ENCODE measurements at regions not wholly inside any gene's neighbourhood (a gene's known extent, or its start where the extent isn't known, plus 50 kb on each side); places are given as distances from the start of the nearest gene placed in this dataset.

DNA sequence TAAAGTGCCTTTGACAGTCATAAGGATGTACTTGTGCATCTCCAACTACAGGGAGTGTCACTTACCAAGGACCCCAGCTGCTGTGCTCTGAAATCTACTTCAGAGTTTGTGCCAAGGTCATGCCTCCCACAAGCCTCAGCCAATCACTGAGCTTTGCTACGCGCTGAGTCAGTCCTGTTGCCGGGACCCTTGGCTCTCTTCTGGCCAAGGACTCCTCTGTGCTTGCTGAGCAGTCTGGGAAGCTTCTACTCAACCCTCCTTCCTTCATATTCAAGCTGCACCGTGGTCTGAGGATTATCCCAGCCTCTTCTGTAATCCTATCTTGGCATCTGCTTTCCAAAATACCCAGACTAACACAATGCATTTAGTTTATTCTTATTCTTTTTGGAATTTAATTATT lies 398.9 kb upstream of the FANCL start:
- Histone ChIP-seq H2AFZ (ENCODE audit: low read depth, low read length) (no peak overlapping the region), H3F3A (ENCODE audit: insufficient read depth, low read length, poor library complexity, severe bottlenecking) (no peaks in the 10 kb centered on the region), H3K4me3 (ENCODE audit: low read length) (no peak overlapping the region), H4K20me1 (ENCODE audit: insufficient read depth) (no peaks in the 10 kb centered on the region), H3K4me2 (ENCODE audit: low read length) (no peak overlapping the region), H3K79me2 (replicated peaks; ENCODE audit: insufficient read depth, low read length) (no peaks in the 10 kb centered on the region), H3K9me3 (ENCODE audit: low read length) (no peaks in the 10 kb centered on the region), H3K36me3 (ENCODE audit: insufficient read depth, low read length) (no peaks in the 10 kb centered on the region), H3K9ac (ENCODE audit: low read length) (no peak overlapping the region), H3K27ac (ENCODE audit: low read length) (no peak overlapping the region), H3K27me3 (ENCODE audit: insufficient read depth, low read depth, low read length) (no peaks in the 10 kb centered on the region), H3K9me2 (ENCODE audit: insufficient read depth, low read length) (no peaks in the 10 kb centered on the region)
- TF ChIP-seq TAF1 (IDR thresholded peaks at IDR 0.05; ENCODE audit: low read depth) (no peak), RAD21 (conservative IDR thresholded peaks at IDR 0.05) (no peak)

DNA sequence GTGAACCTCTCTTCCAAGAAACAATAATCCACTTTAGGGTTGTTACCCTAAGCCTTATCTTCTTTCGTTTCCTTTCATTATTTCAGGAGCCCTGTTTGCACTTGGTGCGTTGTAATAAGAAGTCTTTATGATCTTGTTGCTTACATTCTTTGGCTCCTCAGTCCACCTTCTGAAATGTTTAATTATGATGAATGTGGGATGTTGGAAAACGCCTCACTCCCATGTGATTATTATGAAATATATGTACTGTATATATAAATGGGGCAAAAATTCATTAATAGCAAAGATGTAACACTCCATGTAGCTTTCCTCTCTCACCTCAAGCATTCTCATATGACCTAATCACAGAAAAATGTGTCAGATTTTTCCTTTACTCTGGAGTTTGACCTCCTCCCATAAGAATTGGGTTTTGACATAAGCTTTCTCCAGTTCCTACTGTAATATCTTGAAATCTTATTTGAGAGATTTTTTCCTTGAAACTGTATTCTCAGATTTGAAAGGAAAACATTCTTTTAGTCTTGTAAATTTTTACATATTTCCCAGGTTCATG lies 397.2 kb upstream of the FANCL start:
- Histone ChIP-seq H3K9me3 (ENCODE audit: low read length) (no peaks in the 10 kb centered on the region), H3K4me3 (ENCODE audit: low read length) (no peak overlapping the region), H3K9me2 (ENCODE audit: insufficient read depth, low read length) (no peaks in the 10 kb centered on the region), H3K4me2 (ENCODE audit: low read length) (no peak overlapping the region), H3F3A (ENCODE audit: insufficient read depth, low read length, poor library complexity, severe bottlenecking) (no peaks in the 10 kb centered on the region), H3K27me3 (ENCODE audit: insufficient read depth, low read depth, low read length) (no peaks in the 10 kb centered on the region), H3K36me3 (ENCODE audit: insufficient read depth, low read length) (no peaks in the 10 kb centered on the region), H2AFZ (ENCODE audit: low read depth, low read length) (no peak overlapping the region), H3K79me2 (replicated peaks; ENCODE audit: insufficient read depth, low read length) (no peaks in the 10 kb centered on the region), H3K27ac (ENCODE audit: low read length) (no peak overlapping the region), H4K20me1 (ENCODE audit: insufficient read depth) (no peaks in the 10 kb centered on the region), H3K9ac (ENCODE audit: low read length) (no peak overlapping the region)
- no peak for TF ChIP-seq SMC3 (conservative IDR thresholded peaks at IDR 0.05; ENCODE audit: poor library complexity)
- no peak for TF ChIP-seq MXI1 (conservative IDR thresholded peaks at IDR 0.05; ENCODE audit: poor library complexity, severe bottlenecking)
- TF ChIP-seq, protein P1, sequence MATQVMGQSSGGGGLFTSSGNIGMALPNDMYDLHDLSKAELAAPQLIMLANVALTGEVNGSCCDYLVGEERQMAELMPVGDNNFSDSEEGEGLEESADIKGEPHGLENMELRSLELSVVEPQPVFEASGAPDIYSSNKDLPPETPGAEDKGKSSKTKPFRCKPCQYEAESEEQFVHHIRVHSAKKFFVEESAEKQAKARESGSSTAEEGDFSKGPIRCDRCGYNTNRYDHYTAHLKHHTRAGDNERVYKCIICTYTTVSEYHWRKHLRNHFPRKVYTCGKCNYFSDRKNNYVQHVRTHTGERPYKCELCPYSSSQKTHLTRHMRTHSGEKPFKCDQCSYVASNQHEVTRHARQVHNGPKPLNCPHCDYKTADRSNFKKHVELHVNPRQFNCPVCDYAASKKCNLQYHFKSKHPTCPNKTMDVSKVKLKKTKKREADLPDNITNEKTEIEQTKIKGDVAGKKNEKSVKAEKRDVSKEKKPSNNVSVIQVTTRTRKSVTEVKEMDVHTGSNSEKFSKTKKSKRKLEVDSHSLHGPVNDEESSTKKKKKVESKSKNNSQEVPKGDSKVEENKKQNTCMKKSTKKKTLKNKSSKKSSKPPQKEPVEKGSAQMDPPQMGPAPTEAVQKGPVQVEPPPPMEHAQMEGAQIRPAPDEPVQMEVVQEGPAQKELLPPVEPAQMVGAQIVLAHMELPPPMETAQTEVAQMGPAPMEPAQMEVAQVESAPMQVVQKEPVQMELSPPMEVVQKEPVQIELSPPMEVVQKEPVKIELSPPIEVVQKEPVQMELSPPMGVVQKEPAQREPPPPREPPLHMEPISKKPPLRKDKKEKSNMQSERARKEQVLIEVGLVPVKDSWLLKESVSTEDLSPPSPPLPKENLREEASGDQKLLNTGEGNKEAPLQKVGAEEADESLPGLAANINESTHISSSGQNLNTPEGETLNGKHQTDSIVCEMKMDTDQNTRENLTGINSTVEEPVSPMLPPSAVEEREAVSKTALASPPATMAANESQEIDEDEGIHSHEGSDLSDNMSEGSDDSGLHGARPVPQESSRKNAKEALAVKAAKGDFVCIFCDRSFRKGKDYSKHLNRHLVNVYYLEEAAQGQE (IDR thresholded peaks at IDR 0.05; ENCODE audit: borderline replicate concordance) = no peak
- no peak for TF ChIP-seq POLR2AphosphoS5 (IDR thresholded peaks at IDR 0.05)
- TF ChIP-seq EZH2 (IDR thresholded peaks at IDR 0.05; ENCODE audit: borderline replicate concordance, insufficient read depth, low read length, poor library complexity, severe bottlenecking) = no peak
- no peak for TF ChIP-seq RAD21 (conservative IDR thresholded peaks at IDR 0.05)
- no peak for TF ChIP-seq EP300 (conservative IDR thresholded peaks at IDR 0.05; ENCODE audit: poor library complexity, severe bottlenecking)
- no peak for TF ChIP-seq TAF1 (IDR thresholded peaks at IDR 0.05; ENCODE audit: low read depth)
- TF ChIP-seq, protein P2, sequence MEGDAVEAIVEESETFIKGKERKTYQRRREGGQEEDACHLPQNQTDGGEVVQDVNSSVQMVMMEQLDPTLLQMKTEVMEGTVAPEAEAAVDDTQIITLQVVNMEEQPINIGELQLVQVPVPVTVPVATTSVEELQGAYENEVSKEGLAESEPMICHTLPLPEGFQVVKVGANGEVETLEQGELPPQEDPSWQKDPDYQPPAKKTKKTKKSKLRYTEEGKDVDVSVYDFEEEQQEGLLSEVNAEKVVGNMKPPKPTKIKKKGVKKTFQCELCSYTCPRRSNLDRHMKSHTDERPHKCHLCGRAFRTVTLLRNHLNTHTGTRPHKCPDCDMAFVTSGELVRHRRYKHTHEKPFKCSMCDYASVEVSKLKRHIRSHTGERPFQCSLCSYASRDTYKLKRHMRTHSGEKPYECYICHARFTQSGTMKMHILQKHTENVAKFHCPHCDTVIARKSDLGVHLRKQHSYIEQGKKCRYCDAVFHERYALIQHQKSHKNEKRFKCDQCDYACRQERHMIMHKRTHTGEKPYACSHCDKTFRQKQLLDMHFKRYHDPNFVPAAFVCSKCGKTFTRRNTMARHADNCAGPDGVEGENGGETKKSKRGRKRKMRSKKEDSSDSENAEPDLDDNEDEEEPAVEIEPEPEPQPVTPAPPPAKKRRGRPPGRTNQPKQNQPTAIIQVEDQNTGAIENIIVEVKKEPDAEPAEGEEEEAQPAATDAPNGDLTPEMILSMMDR (IDR thresholded peaks at IDR 0.05; ENCODE audit: poor library complexity, severe bottlenecking) = no peak

DNA sequence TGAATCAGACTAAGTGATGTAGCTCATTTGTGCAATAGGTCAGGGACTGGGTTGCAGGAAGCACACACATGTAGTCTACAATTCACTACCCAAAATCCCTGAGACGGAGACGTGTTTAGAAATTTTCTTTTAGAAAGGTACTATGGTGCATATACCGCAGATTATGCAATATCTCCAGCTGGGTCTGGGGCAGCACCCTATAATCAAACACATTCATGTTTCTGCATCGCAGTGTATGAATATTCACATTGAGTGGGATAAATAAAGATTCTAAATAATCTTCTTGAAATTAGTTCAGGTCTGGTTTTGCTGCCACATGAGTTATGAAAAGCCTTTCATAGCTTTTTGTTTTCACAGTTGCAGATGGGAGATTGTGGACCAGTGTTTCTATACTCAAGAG lies 395.7 kb upstream of the FANCL start:
- Histone ChIP-seq H3K36me3 (ENCODE audit: insufficient read depth, low read length) (no peaks in the 10 kb centered on the region), H3K4me3 (ENCODE audit: low read length) (no peak overlapping the region), H3K27ac (ENCODE audit: low read length) (no peak overlapping the region), H3F3A (ENCODE audit: insufficient read depth, low read length, poor library complexity, severe bottlenecking) (no peaks in the 10 kb centered on the region), H3K79me2 (replicated peaks; ENCODE audit: insufficient read depth, low read length) (no peaks in the 10 kb centered on the region), H3K9ac (ENCODE audit: low read length) (no peak overlapping the region), H3K4me2 (ENCODE audit: low read length) (no peak overlapping the region), H3K9me2 (ENCODE audit: insufficient read depth, low read length) (no peaks in the 10 kb centered on the region), H3K27me3 (ENCODE audit: insufficient read depth, low read depth, low read length) (no peaks in the 10 kb centered on the region), H2AFZ (ENCODE audit: low read depth, low read length) (no peak overlapping the region), H3K9me3 (ENCODE audit: low read length) (no peaks in the 10 kb centered on the region), H4K20me1 (ENCODE audit: insufficient read depth) (no peaks in the 10 kb centered on the region)
- TF ChIP-seq EP300 (conservative IDR thresholded peaks at IDR 0.05; ENCODE audit: poor library complexity, severe bottlenecking) (no peak), SMC3 (conservative IDR thresholded peaks at IDR 0.05; ENCODE audit: poor library complexity) (no peak), TAF1 (IDR thresholded peaks at IDR 0.05; ENCODE audit: low read depth) (no peak), MXI1 (conservative IDR thresholded peaks at IDR 0.05; ENCODE audit: poor library complexity, severe bottlenecking) (no peak), EZH2 (IDR thresholded peaks at IDR 0.05; ENCODE audit: borderline replicate concordance, insufficient read depth, low read length, poor library complexity, severe bottlenecking) (no peak), POLR2AphosphoS5 (IDR thresholded peaks at IDR 0.05) (no peak), RAD21 (conservative IDR thresholded peaks at IDR 0.05) (no peak)
- TF ChIP-seq, protein P1 (IDR thresholded peaks at IDR 0.05; ENCODE audit: borderline replicate concordance) = no peak
- TF ChIP-seq, protein P2 (IDR thresholded peaks at IDR 0.05; ENCODE audit: poor library complexity, severe bottlenecking) = no peak
